ENCODE measurements at regions not wholly inside any gene's neighbourhood (a gene's known extent, or its start where the extent isn't known, plus 50 kb on each side); places are given as distances from the start of the nearest gene placed in this dataset.
"Not testable (repeated sequence)": the region's sequence is repeated elsewhere in the genome, so short reads cannot be mapped to it uniquely, and the experiment has no call there.

DNA sequence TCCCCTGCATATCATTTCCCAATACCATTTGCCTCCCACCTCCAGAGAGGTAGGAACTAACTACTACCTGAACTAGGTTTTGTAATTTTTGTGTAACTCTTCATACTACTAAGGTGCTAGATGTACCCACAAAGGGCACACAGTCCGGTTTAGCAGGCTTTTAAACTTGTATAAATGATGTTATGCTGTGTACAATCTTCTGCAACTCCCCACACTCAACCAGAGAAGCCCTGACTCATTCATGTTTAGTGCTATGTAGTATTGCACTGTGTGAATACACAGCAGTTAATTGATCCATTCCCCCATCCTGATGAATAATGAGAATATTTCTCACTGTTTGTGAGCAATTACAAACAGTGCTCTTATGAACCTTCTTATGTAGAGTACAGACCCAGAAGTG, 285.6 kb downstream of the SMAD2 start:
- H3K36me3 ChIP-seq = no peaks in the 10 kb centered on the region
- no peak overlapping the region for H3K4me3 ChIP-seq
- H3K4me1 ChIP-seq = no peaks in the 10 kb centered on the region
- DNase-seq (ENCODE audit: low spot score in 2 of 2) = no peak
- WGBS = 81% methylated on average over 1 of the region's 1 CpG
- no peaks in the 10 kb centered on the region for H3K9me3 ChIP-seq
- no peak overlapping the region for H3K27ac ChIP-seq
- no peaks in the 10 kb centered on the region for H3K27me3 ChIP-seq
- no peak for TF ChIP-seq POLR2AphosphoS5 (IDR thresholded peaks at IDR 0.05)
- no peak for TF ChIP-seq EP300 (IDR thresholded peaks at IDR 0.05)
- TF ChIP-seq POLR2A (IDR thresholded peaks at IDR 0.05) = no peak
- no peak for TF ChIP-seq CTCF (IDR thresholded peaks at IDR 0.05)

GRCh38 chr18:47637551-47637950, 292.9 kb downstream of the SMAD2 start:
- H3K36me3 ChIP-seq; H3K4me3 ChIP-seq; H3K27me3 ChIP-seq; H3K9me3 ChIP-seq; DNase-seq (ENCODE audit: low spot score in 2 of 2); H3K27ac ChIP-seq; H3K4me1 ChIP-seq: not testable (repeated sequence)
- 100% methylated on average over 5 of the region's 10 CpGs for WGBS

DNA sequence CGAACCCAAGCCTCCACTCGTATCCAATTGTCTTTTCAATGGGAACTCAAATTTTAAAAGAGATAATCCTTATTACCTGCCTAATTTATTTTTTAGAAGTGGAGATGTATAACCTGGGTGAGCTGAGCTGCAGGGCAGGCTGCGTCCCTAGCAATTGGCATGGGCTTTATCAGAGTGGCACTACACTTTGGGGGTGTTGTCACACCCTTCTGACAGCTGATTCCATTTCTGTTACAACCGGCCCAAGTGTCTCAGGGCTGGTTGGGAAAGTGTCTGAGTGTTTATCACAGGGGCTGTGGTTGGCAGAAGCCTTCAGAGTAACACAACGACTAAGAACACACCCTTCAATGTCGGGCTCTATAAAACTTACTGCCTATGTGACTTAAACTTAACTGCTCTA, 295.0 kb downstream of the SMAD2 start:
- H3K4me1 ChIP-seq = no peaks in the 10 kb centered on the region
- no peak for DNase-seq (ENCODE audit: low spot score in 2 of 2)
- H3K9me3 ChIP-seq = no peaks in the 10 kb centered on the region
- no peak for TF ChIP-seq CTCF (IDR thresholded peaks at IDR 0.05)
- no peak for TF ChIP-seq POLR2A (IDR thresholded peaks at IDR 0.05)
- no peak for TF ChIP-seq EP300 (IDR thresholded peaks at IDR 0.05)
- no peak for TF ChIP-seq POLR2AphosphoS5 (IDR thresholded peaks at IDR 0.05)
- H3K27ac ChIP-seq = no peak overlapping the region
- no peaks in the 10 kb centered on the region for H3K36me3 ChIP-seq
- no peaks in the 10 kb centered on the region for H3K27me3 ChIP-seq
- 85% methylated on average over 6 of the region's 6 CpGs for WGBS
- H3K4me3 ChIP-seq = no peak overlapping the region

- no peak for DNase-seq (ENCODE audit: low spot score in 2 of 2)
- no peaks in the 10 kb centered on the region for H3K9me3 ChIP-seq
- H3K27ac ChIP-seq = no peak overlapping the region
- H3K27me3 ChIP-seq = no peaks in the 10 kb centered on the region
- no peaks in the 10 kb centered on the region for H3K36me3 ChIP-seq
- TF ChIP-seq CTCF (IDR thresholded peaks at IDR 0.05) (no peak), EP300 (IDR thresholded peaks at IDR 0.05) (no peak)
- no peaks in the 10 kb centered on the region for H3K4me1 ChIP-seq
- WGBS = 44% methylated on average over 2 of the region's 2 CpGs
- no peak overlapping the region for H3K4me3 ChIP-seq
These were observed 297.4 kb downstream of the SMAD2 start for GRCh38 chr18:47632970-47633635.

DNA sequence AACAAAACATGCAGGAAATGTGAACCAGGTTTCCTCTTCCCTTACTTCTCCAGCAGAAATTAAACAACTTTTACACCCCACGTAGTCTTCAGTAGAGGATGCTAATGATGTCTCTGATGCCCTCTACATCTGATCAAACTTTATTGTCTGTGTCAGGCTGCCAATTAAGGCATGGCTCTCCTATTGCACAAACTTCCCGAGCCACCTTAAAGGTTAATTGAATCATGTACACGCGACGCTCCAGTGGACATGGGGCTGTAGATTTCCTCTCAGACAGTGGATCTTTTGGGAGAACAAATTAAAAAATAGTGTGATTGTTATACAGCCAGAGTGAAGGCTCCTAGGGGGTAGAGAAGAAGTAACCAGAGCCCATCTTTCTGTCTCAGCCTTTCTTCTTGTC, 301.6 kb downstream of the SMAD2 start:
- TF ChIP-seq EP300 (IDR thresholded peaks at IDR 0.05) (no peak), CTCF (IDR thresholded peaks at IDR 0.05) (no peak), POLR2A (IDR thresholded peaks at IDR 0.05) (no peak), POLR2AphosphoS5 (IDR thresholded peaks at IDR 0.05) (no peak)
- H3K27me3 ChIP-seq = no peaks in the 10 kb centered on the region
- no peak overlapping the region for H3K4me3 ChIP-seq
- no peak overlapping the region for H3K27ac ChIP-seq
- H3K4me1 ChIP-seq = no peaks in the 10 kb centered on the region
- no peaks in the 10 kb centered on the region for H3K9me3 ChIP-seq
- WGBS = 58% methylated on average over 5 of the region's 5 CpGs
- DNase-seq (ENCODE audit: low spot score in 2 of 2) = no peak
- H3K36me3 ChIP-seq = no peaks in the 10 kb centered on the region

- no peaks in the 10 kb centered on the region for H3K4me1 ChIP-seq
- no peak for TF ChIP-seq POLR2AphosphoS5 (IDR thresholded peaks at IDR 0.05)
- no peak for TF ChIP-seq EP300 (IDR thresholded peaks at IDR 0.05)
- no peak for TF ChIP-seq CTCF (IDR thresholded peaks at IDR 0.05)
- no peak for DNase-seq (ENCODE audit: low spot score in 2 of 2)
- H3K4me3 ChIP-seq = no peak overlapping the region
- H3K27me3 ChIP-seq = no peaks in the 10 kb centered on the region
- no peak overlapping the region for H3K27ac ChIP-seq
- H3K36me3 ChIP-seq = no peaks in the 10 kb centered on the region
- no peaks in the 10 kb centered on the region for H3K9me3 ChIP-seq
These were observed 302.1 kb downstream of the SMAD2 start for GRCh38 chr18:47628240-47628781.
